ENCODE measurements at regions not wholly inside any gene's neighbourhood (a gene's known extent, or its start where the extent isn't known, plus 50 kb on each side); places are given as distances from the start of the nearest gene placed in this dataset.

DNA sequence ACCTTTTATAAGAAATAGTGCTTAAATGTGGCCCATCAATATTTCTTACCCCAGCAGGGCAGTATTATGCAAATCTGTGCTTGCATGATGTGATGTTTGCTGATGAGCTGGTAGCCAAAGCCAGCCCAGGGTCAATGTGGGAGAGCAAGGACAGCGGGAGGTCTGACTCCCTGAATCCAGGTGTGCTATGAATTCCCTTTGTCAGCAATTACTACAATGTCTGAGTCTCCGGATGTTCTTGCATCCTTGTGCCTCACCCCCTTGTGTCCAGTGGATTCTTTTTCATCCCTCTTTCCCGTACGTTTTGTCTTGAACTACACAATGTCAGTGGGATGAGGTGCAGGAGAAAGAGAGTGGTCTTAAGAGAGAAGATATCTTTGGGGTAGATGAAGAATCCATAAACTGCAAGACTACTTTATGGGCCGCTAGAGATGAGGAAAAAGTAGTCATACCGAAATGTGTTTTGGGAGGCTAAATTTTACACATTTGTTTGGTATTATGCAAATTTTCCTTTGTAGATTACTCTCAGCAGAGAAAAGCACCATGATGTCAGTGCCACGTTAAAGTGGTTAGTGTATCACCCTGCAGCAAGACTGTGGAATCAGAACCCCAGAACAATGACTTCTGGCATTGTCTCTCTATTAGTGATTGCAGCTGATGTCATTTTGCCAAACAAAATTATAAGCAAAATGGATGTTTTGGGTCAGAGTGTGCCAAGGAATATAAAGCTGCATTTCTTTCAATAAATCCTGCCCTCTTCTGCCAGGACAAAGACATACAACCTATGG lies 53.5 kb upstream of the TSHZ3 start:
- no peak for DNase-seq (ENCODE audit: low spot score)

DNA sequence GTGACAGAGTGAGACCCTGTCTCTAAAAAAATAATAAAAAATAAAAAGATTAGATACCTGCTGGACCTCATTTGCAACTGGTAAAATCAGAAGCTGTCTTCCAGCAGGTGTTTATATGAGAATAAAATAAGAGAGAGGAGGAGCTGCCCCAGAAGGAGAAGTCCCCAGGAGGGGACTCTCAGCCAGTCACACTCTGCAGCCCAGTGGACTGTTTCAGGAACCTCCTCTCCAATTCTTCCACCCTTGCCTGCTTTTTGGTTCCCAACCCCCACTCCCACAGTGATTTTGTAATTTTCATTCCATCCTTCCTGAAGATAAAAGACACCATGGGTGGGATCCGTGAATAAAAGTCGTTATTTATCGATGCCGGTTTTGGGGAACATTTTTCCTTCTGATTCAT lies 56.9 kb upstream of the TSHZ3 start:
- DNase-seq (ENCODE audit: low spot score), result no peak

DNA sequence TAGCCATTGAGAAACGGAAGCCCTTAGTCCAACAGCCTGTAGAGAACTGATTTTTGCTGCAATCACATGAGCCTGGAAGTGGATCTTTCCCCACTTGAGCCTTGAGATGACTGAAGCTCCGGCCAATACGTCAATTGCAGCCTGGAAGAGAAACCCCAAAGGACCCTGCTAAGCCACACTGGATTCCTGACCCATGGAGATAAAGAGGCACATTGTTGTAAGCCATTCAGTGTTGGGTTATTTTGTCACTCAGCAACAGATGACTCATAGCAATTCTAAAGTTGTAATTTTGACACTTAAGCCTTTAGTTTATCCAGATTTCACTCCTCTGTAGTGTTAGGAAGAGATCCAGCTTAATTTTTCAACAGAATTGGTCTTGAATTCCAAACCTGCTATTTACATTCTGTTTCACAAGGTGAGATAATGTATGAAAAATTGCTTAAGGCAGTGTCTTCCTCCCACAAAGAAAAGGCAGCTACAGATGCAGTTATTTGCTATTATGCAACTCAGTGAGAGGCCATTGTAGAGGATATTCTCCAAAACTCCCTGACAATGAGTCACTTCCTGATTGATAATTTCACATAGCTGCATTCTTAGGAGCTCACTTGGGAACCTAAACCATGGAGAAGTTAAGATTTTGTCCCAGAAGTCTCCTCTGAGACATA lies 59.4 kb upstream of the TSHZ3 start:
- peak; percentile 57 for DNase-seq (ENCODE audit: low spot score)

DNA sequence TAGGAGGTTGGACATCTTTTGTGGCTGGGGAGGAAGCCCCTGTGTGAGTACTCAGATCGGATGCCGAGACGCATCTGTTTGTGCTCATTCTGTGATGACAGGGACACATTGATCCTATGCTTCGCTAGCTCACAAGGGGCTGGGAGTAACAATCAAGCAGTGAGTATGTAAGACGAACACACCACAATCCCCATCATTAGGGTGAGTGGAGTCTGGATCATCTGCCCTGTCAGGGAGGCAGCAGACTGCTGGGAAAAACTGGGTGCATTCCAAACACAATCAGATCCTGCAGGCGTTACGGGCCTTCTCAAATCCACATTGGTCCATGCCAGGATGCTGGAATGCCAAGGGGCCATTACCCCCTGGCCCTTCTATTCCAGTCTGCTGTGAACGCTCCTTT lies 64.1 kb upstream of the TSHZ3 start:
- DNase-seq (ENCODE audit: low spot score), result no peak

DNA sequence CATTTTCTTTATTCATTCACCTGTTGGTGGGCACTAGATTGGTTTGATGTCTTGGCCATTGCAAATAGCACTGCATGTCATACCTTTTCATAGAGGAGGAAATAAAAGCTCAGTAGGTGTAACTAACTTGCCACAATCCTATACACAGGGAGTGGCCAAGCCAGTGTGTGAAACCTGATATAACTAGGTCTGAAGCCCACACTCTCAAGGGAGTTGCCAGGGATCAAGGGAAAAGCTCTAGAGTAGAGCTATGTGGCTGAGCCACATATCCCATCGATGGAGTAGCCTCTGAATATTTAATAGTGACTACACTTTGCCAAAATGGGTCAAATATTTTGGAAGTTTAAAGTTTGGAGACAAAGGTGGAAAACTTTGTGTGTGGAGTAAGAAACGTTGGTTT lies 66.1 kb upstream of the TSHZ3 start:
- DNase-seq (ENCODE audit: low spot score), result no peak

DNA sequence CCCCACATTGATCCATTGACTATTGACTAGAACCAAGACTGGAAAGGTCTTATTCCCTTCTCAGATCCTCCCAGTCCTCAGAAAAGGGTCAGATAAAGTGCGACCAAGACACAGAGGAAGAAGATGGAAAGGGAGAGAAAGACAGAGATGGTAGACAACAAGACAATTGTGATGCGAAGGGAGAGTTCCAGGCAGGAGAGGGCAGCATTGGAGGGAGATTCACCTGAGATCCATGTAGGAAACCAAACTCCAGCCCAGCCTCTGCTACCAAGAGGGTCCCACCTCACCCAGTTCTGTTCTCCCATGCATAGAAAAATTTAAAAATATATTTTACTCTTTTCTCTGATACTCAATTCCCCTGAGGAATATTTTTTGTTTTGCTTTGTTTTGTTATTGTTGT lies 67.3 kb upstream of the TSHZ3 start:
- no peak for DNase-seq (ENCODE audit: low spot score)

DNA sequence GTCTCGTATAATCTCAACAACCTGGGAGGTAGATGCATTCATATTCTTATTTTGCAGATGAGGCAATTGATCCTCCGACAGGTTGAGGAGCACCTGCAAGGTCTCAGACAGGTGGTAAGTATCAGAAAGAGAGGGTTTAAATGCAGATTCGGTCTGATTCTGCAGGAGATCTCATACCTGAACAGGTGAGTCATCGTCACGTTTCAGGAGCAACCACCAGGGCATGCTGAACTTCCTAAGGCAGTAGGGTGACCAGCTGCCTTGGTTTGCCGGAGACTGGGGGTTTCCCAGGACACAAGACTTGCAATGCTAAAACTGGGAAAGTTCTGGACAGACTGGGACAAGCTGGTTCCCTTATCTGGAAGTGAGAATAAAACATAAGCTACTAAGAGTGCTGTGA lies 68.8 kb upstream of the TSHZ3 start:
- DNase-seq (ENCODE audit: low spot score), result peak; percentile 17

DNA sequence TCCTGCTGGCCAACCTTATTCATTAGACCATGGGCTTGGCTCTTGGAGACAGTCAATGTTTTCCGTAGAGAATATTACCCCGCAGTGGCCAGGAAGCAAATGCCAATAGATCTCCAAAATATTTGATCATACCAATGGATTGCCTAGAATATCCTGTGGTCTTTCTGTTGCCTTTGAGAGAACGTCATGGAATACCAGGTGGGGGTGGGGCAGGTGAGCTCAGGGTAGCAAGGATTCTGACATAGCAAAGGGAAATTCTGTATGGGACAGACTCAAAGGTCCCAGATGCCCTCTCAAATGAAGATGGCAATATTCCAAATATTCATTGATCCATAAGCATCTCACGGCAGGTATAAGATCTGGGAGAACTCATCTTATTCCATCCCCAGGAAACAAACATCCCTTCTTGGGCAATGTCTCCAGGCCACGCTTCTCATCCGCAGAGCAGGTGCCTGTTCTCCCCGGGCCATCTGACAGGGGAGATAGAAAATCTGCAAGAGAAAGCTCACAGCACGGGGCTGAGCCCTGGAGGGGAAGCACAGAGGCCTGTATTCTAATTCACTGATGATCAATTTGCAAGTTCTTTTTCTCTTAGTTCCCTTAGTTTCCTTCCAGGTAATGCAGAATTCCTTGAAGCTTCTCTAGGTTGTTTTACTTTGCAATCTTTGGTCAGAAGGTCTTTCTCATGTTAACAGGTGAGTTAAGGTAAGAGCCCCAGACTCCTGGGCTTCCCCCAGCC lies 69.6 kb upstream of the TSHZ3 start:
- no peak for DNase-seq (ENCODE audit: low spot score)

DNA sequence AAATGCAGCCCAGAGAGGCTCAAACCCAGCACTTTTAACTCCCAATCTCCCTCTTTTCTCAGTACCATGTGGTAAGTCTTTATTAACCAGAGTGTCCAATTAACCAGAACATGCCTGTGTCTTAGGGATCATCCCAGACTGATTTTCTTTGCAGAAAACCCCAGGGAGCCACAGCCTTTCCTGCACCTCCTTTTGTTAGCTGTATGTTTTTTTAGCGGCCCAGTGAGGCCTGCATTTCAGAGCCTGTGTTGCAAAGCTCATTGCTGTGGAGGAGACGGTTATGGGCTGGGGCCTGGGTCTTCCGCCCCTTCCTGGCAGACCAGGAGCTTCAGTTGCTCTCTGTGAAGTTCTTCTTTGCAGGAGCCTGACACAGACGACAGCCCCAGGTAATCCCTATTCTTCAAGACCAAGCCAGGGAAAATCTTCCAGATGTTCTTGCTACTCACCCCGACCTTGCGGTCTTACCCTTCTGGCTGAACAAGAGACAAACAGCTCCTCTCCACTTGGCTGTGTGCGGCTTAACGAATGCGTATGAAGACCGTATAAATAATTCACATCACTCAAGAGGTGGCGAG lies 70.7 kb upstream of the TSHZ3 start:
- no peak for DNase-seq (ENCODE audit: low spot score)

DNA sequence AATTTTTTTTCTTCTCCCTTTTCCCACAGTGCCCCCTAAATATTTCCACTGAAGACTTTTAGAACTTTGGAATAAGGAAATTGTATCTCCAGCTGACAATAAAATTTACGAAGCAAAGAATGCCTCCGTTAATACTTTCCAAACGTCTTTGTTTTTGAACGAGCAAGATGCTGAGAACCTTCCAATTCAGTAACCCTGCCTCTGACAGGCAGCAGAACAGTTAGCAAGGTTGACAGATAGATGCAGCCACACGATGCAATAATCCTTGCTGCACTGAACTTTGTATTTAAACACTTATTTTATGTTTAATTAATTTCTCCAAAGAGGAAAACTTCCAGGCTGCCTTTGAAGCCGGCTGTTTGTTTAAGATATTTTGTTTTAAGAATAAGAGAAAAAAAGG lies 71.8 kb upstream of the TSHZ3 start:
- no peak for DNase-seq (ENCODE audit: low spot score)

DNA sequence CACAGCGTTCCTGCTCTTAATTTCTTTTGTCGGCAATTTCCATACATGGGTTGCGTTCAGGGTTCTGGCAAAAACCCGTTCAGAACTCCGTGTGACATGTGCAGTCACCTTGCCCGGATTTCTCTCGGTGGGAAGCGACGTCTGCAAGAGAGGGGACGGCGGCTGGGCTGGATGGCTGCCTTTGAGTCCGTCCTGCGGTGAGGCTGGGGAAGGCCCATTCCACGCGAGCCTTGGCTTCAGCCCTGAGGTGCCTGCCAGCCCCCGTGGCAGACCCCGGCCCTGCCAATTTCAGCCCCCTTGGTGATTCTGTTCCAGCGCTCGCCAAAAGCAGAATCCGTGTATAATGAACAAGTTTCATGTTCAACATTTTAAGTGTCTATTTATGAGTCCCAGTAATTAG lies 72.6 kb upstream of the TSHZ3 start:
- DNase-seq (ENCODE audit: low spot score), result no peak

DNA sequence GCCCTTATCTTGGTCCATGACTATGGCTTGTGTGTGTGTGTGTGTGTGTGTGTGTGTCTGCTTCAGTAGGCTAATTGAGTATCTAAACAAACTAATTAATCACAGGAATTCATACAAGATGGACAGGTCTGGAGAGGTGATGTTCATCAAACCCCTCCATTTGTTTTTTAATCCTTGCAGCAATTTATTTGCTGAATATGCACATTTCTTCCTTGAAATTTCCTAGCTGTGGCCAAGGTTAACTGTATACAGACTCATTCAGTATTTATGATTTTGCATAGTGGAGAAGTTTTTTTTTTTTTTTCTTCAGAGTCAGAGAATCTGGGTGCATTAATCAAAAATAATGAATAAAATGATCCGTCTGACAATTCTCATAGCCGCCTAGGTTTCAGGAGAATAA lies 74.7 kb upstream of the TSHZ3 start:
- DNase-seq (ENCODE audit: low spot score), result no peak

DNA sequence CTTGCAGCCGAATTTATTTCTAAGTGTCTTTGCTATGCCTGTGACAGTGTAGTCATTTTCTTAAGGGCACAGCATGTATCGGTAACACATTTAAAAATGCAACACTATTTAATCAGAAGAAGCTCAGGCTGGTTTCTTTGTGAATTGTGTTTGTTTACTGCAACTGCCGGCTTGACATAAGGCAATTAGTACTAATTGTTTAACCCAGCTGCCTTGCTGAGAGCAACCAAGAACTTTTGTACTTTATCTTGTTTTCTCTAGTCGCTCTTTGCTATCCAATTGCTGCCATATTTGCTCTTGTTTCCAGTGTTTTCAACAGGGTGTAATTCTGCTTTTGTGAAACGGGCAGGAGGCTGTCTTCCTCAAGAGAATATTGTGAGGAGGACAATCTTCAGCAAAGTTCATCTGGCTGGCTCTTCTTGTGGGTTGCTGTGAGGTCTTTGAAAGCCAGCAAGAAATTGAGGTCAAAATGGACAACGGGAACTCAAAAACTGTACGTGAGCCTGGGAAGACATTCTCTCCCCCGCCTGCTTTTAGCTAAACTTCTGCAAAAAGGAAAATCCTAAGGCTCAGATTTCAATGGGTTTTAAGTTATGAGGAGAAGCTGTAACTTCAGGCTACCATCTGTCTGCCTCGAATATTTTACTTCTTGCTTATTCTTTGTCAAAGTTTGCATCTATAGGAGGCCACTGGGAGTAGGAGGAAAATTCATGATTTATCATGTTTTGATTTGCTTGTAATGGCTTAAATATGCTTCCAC lies 75.8 kb upstream of the TSHZ3 start:
- DNase-seq (ENCODE audit: low spot score), result no peak

DNA sequence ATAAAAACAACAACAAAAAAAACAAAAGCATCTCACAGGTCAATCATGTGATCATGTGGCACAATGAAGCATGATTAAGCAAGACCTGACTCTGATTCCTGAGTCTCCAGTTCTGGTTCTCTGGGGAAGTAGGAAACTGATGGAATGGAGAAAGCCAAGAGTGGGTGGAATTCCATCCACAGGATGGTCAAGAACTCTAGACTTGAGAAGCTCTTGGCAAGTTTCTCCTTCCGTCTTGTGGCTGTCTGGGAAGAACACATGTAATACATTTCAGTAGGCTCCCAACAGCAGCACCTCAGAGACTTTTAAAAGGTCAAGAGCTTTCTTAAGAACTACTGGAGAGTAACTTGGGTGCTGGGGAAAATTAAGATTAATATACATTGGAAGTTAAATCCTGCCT lies 78.6 kb upstream of the TSHZ3 start:
- DNase-seq (ENCODE audit: low spot score), result no peak

DNA sequence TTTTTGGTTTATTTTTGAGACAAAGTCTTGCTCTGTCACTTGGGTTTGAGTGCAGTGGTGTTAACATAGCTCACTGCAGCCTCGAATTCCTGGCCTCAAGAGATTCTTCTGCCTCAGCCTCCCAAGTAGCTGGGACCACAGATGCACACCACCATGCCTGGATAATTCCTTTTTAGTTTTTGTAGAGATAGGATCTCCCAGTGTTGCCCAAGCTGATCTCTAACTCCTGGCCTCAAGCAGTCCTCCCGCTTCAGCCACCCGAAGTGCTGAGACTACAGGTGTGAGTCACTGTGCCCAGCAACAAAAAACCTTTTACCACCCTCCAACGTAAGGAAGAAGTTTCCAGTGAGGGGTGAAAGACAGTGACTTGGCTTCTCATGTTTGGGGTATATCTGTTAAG lies 81.1 kb upstream of the TSHZ3 start:
- no peak for DNase-seq (ENCODE audit: low spot score)

DNA sequence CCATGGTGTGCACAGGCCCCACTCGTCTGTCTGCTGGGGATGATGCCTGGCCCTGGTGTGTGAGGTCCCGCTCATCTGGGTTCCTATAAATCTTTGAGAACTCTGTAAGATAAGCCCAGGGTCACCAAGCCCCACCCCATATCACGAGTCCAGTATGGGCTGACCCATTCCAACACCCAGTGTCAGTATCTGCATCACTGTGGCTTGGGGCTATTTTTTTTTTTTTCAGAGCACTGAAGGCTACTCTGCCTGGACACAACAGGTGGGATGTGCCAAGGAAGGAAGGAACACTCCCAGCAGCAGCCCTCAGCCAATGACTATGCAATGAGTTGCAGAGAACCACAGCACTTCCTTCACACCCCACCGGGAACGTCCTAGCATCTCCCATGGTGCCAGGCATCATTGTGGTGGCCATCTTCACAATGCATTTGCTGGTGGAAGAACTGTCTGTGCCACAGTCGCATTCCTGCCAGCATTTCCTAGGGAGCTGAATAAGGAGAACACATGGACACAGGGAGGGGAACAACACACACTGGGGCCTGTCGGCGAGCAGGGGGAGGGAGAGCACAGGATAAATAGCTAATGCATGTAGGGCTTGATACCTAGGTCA lies 83.1 kb upstream of the TSHZ3 start:
- no peak for DNase-seq (ENCODE audit: low spot score)

DNA sequence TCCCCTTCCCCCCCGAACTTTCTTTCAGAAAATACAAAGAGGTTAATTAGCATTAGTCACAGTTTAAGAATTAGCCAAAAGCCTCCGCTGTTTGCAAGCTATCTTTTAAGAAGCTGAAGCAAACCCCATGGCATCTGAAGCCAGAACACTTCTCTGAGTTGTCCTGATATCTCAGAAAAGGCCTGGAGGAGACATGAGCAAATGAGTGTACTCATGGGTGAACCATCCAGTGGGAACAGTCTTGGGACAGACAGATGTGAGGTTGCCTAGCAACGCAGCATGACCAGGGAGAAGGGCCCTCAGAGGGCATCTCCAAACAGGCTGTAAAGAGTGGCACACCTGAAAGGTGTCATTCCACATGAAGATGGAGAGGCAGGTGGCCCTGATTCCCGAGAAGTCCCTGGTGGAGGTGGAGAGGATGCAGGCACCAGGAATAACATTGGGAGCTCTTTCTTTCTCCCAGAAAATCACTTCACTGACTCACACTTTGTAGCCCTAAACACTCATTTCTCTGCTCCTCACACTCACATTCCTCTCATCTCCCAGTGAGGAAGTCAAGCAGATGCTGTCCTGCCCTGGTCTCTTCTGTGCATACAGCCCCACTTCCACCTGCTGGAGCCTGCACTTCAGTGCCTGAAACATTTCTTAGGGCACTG lies 87.0 kb upstream of the TSHZ3 start:
- DNase-seq (ENCODE audit: low spot score), result no peak

DNA sequence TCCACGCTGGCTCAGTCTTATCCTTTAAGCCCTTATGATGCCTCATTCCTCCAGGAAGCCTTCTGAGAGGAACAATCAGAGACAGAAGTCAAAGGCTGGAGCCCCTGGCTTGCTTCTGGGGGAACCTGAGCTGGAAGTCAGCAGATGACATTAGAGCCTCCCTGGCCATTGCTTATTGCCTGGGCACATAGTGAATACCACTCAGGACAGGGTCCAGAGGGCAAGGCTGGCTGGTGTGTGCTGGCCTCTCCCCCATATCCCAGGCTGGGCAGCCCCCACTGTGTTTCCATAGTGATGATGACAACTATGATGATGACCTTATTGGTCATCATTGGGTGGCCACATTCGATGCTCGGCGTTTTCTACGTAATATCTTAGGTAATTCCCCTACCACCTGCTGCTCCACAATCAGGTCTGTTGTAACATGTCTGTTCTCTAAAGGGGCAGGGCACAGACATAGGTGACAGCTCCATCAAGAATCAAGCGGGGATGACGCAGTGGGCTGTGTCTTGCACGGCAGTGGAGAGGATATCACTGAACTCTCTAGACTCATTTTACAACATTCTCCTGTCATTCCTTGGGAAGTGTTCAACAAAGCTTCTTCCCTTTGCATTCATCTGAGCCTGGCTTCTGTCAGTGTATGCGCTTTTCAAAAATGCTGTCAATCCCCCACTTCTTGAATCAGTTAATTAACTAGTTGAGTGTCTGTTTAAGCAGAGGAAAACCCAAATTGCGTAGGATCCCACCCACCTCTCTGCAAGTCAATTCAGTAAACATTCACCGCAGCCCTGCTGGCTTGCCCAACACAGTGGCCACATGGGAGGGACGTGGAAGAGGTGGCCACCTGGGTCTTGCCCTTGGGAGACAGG lies 89.4 kb upstream of the TSHZ3 start:
- DNase-seq (ENCODE audit: low spot score), result no peak

DNA sequence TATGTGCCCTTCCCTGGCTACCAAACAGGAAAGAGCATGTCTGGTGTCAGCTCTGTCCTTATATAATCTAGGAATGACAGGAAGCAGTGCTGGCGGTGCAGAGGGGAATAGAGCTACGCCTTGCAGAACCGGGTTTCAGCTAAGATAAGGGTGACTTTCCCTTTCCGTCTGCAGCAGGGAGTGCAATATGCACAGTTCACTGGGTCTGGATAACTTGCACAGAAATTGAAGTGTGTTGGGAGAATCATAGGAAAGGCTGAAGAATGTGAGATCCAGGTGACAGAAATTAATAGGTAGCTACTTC lies 90.0 kb upstream of the TSHZ3 start:
- no peak for DNase-seq (ENCODE audit: low spot score)

DNA sequence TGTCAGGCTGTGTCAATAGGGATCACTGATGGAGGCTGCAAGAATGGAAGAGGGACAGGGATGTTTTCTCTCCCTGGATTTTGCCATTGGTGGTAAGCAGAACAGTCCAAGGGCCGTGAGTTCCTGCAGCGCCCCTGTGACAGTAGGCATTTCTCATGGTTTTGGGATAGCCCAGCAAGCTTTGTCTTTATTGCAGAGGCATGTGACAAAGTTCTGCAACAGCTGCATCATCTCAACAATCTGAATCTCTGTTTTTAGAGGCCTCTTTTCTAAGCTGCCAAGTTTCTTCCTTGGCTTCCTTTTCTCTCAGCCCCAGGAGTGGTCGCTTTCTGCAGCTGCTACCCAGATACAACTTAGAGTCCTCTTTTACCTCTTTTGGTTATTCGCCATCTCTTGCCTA lies 95.7 kb upstream of the TSHZ3 start:
- no peak for DNase-seq (ENCODE audit: low spot score)
